GM23338 (cell line): ENCODE measurements at regions not wholly inside any gene's neighbourhood (a gene's known extent, or its start where the extent isn't known, plus 50 kb on each side); places are given as distances from the start of the nearest gene placed in this dataset.

Experiments used
- ATAC-seq: fragments of 200-7000 bp; cut with Tn5 transposase; 3 replicates; pipeline ENCODE4 v1.9.1; 2020
- DNase-seq: peaks from one replicate; pipeline ENCODE4 v3.0.0-alpha.2; 2015; ENCODE audit warnings: low spot score
- H2AFZ ChIP-seq: fragments of 200-600 bp; sonication (generic); 2 replicates; pipeline ENCODE4 v1.8.0; 2016; ENCODE audit warnings: antibody characterized with exemption, mild to moderate bottlenecking, moderate library complexity
- H3F3A ChIP-seq: fragments of 200-600 bp; sonication (generic); replicated peaks from 2 replicates; pipeline ENCODE4 v1.8.0; 2017; ENCODE audit warnings: antibody characterized with exemption, mixed run types, low read depth
- H3K27ac ChIP-seq: fragments of 200-600 bp; sonication (generic); 2 replicates; pipeline ENCODE4 v1.6.1; 2016; ENCODE audit warnings: low read depth
- H3K27me3 ChIP-seq: fragments of 200-600 bp; sonication (generic); 2 replicates; pipeline ENCODE4 v1.8.0; 2016; ENCODE audit warnings: mild to moderate bottlenecking, mixed run types, moderate library complexity; ENCODE audit not compliant: insufficient read depth
- H3K36me3 ChIP-seq: fragments of 200-600 bp; sonication (generic); 2 replicates; pipeline ENCODE4 v1.8.0; 2016; ENCODE audit warnings: mild to moderate bottlenecking; ENCODE audit not compliant: insufficient read depth
- H3K4me1 ChIP-seq: fragments of 200-600 bp; sonication (generic); 2 replicates; pipeline ENCODE4 v1.8.0; 2016; ENCODE audit warnings: mild to moderate bottlenecking, moderate library complexity; ENCODE audit not compliant: insufficient read depth
- H3K4me2 ChIP-seq: fragments of 200-600 bp; sonication (generic); 2 replicates; pipeline ENCODE4 v1.7.1; 2017; ENCODE audit warnings: mixed run types
- H3K4me3 ChIP-seq: fragments of 200-600 bp; sonication (generic); 2 replicates; pipeline ENCODE4 v1.6.1; 2016; ENCODE audit warnings: mixed run types
- H3K79me2 ChIP-seq: fragments of 200-600 bp; sonication (generic); replicated peaks from 2 replicates; pipeline ENCODE4 v1.8.0; 2017; ENCODE audit warnings: mild to moderate bottlenecking; ENCODE audit not compliant: insufficient read depth
- H3K9me2 ChIP-seq: fragments of 200-600 bp; sonication (generic); 2 replicates; pipeline ENCODE4 v1.8.0; 2017; ENCODE audit not compliant: insufficient read depth
- H4K20me1 ChIP-seq: fragments of 200-600 bp; sonication (generic); replicated peaks from 2 replicates; pipeline ENCODE4 v1.8.0; 2017; ENCODE audit warnings: mild to moderate bottlenecking; ENCODE audit not compliant: insufficient read depth
- H3K27ac Mint-ChIP-seq: 2 replicates; pipeline ENCODE4 v1.8.0; 2020; ENCODE audit warnings: inconsistent platforms, mild to moderate bottlenecking, moderate library complexity, mixed read lengths
- H3K27me3 Mint-ChIP-seq: 3 replicates; pipeline ENCODE4 v1.8.0; 2022; ENCODE audit warnings: low read depth, mild to moderate bottlenecking, moderate library complexity, mixed read lengths, inconsistent platforms; ENCODE audit not compliant: insufficient read depth, poor library complexity
- H3K36me3 Mint-ChIP-seq: 3 replicates; pipeline ENCODE4 v1.8.0; 2021; ENCODE audit warnings: low read depth, mild to moderate bottlenecking, inconsistent platforms, moderate library complexity, mixed read lengths
- H3K4me1 Mint-ChIP-seq: 3 replicates; pipeline ENCODE4 v1.8.0; 2020; ENCODE audit warnings: mild to moderate bottlenecking, inconsistent platforms, mixed read lengths
- H3K4me3 Mint-ChIP-seq: 3 replicates; pipeline ENCODE4 v1.8.0; 2021; ENCODE audit warnings: moderate library complexity, mild to moderate bottlenecking, inconsistent platforms, mixed read lengths
- H3K9me3 Mint-ChIP-seq: 3 replicates; pipeline ENCODE4 v1.8.0; 2020; ENCODE audit warnings: moderate library complexity, mild to moderate bottlenecking, inconsistent platforms, mixed read lengths
- CREB1 ChIP-seq: fragments of 250-450 bp; sonication (Bioruptor Pico); IDR thresholded peaks from 2 replicates; pipeline ENCODE4 v1.5.0; 2020; ENCODE audit warnings: low read depth, mild to moderate bottlenecking, moderate library complexity
- CTCF ChIP-seq, 2 experiments: fragments of 200-600 bp in 1 of 2; sonication (generic) in 1 of 2; conservative IDR thresholded peaks; 2 replicates each; pipeline versions ENCODE4 v1.5.1 to v1.6.1; 2016 to 2017; ENCODE audit warnings: antibody characterized with exemption in 2 of 2, low read depth in 2 of 2, mild to moderate bottlenecking in 2 of 2, moderate library complexity in 1 of 2
- EZH2 ChIP-seq: fragments of 200-600 bp; sonication (generic); IDR thresholded peaks from one replicate; pipeline ENCODE4 v1.8.0; 2017; ENCODE audit warnings: antibody characterized with exemption, mild to moderate bottlenecking, low read depth; ENCODE audit not compliant: unreplicated experiment
- EZH2phosphoT487 ChIP-seq: fragments of 200-600 bp; sonication (generic); IDR thresholded peaks from one replicate; pipeline ENCODE4 v1.8.1; 2018; ENCODE audit warnings: antibody characterized with exemption; ENCODE audit not compliant: unreplicated experiment
- JUNB ChIP-seq: IDR thresholded peaks from one replicate; pipeline ENCODE4 v1.6.1; 2016; ENCODE audit warnings: antibody characterized with exemption; ENCODE audit not compliant: unreplicated experiment
- NANOG ChIP-seq: IDR thresholded peaks from 2 replicates; pipeline ENCODE4 v1.6.1; 2016; ENCODE audit warnings: antibody characterized with exemption, borderline replicate concordance
- POLR2AphosphoS5 ChIP-seq: IDR thresholded peaks from 2 replicates; pipeline ENCODE4 v1.6.1; 2016; ENCODE audit warnings: antibody characterized with exemption, low read depth
- STAT1 ChIP-seq: IDR thresholded peaks from one replicate; pipeline ENCODE4 v1.6.1; 2016; ENCODE audit warnings: antibody characterized with exemption; ENCODE audit not compliant: unreplicated experiment
- ZNF114 ChIP-seq: fragments of 250-450 bp; sonication (Bioruptor Pico); IDR thresholded peaks from 2 replicates; pipeline ENCODE4 v1.5.0; 2020; ENCODE audit warnings: mild to moderate bottlenecking, moderate library complexity
- ZNF331 ChIP-seq: fragments of 250-450 bp; sonication (Bioruptor Pico); IDR thresholded peaks from 2 replicates; pipeline ENCODE4 v1.5.0; 2020; ENCODE audit warnings: low read depth, mild to moderate bottlenecking, moderate library complexity
- ZNF462 ChIP-seq: fragments of 250-450 bp; sonication (Bioruptor Pico); IDR thresholded peaks from 2 replicates; pipeline ENCODE4 v1.5.0; 2020; ENCODE audit warnings: mild to moderate bottlenecking, moderate library complexity
- TF ChIP-seq, protein P1 (sequence below): IDR thresholded peaks from one replicate; pipeline ENCODE4 v1.6.1; 2018; ENCODE audit warnings: antibody characterized with exemption; ENCODE audit not compliant: unreplicated experiment
- TF ChIP-seq, protein P2 (sequence below): IDR thresholded peaks from 2 replicates; pipeline ENCODE4 v1.6.1; 2016; ENCODE audit warnings: antibody characterized with exemption

DNA sequence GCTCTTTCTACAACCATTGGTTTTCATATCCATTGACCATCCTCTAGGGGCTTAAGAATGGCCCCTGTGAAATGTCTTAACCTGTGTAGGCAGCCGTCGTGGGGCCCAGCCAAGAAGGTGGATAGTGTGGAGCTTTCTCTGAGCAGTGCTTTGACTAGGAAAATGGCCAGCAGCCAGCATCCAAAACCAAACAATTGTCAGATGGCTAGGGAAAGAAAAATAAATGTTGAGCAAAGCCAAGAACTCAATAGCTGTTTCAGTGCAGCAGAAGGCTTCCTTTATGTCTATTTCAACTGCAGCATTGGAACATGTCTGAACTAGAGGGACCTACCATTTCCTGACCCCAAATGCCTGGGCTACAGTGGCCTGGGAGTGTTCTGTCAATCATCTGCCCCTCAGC is 374.9 kb downstream of the TLE4 start:
- no peak for ATAC-seq
- no peak for TF ChIP-seq ZNF331
- TF ChIP-seq ZNF114 (CRISPR knock-in tag) = no peak
- TF ChIP-seq ZNF462 = no peak
- no peak for TF ChIP-seq EZH2phosphoT487
- TF ChIP-seq STAT1 = no peak
- TF ChIP-seq, protein P1, sequence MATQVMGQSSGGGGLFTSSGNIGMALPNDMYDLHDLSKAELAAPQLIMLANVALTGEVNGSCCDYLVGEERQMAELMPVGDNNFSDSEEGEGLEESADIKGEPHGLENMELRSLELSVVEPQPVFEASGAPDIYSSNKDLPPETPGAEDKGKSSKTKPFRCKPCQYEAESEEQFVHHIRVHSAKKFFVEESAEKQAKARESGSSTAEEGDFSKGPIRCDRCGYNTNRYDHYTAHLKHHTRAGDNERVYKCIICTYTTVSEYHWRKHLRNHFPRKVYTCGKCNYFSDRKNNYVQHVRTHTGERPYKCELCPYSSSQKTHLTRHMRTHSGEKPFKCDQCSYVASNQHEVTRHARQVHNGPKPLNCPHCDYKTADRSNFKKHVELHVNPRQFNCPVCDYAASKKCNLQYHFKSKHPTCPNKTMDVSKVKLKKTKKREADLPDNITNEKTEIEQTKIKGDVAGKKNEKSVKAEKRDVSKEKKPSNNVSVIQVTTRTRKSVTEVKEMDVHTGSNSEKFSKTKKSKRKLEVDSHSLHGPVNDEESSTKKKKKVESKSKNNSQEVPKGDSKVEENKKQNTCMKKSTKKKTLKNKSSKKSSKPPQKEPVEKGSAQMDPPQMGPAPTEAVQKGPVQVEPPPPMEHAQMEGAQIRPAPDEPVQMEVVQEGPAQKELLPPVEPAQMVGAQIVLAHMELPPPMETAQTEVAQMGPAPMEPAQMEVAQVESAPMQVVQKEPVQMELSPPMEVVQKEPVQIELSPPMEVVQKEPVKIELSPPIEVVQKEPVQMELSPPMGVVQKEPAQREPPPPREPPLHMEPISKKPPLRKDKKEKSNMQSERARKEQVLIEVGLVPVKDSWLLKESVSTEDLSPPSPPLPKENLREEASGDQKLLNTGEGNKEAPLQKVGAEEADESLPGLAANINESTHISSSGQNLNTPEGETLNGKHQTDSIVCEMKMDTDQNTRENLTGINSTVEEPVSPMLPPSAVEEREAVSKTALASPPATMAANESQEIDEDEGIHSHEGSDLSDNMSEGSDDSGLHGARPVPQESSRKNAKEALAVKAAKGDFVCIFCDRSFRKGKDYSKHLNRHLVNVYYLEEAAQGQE = no peak
- TF ChIP-seq CTCF (conservative IDR thresholded peaks at IDR 0.05; ENCODE audit: low read depth in 2 of 2) = no peak
- TF ChIP-seq CREB1 = no peak
- TF ChIP-seq POLR2AphosphoS5 = no peak
- no peak for TF ChIP-seq EZH2
- TF ChIP-seq, protein P2, sequence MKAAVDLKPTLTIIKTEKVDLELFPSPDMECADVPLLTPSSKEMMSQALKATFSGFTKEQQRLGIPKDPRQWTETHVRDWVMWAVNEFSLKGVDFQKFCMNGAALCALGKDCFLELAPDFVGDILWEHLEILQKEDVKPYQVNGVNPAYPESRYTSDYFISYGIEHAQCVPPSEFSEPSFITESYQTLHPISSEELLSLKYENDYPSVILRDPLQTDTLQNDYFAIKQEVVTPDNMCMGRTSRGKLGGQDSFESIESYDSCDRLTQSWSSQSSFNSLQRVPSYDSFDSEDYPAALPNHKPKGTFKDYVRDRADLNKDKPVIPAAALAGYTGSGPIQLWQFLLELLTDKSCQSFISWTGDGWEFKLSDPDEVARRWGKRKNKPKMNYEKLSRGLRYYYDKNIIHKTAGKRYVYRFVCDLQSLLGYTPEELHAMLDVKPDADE = no peak
- TF ChIP-seq JUNB = no peak
- TF ChIP-seq NANOG = no peak
- H3K4me1 ChIP-seq = no peaks in the 10 kb centered on the region
- no peaks in the 10 kb centered on the region for H3K27me3 ChIP-seq
- Mint-ChIP-seq H3K4me3 (no peak overlapping the region), H3K27ac (no peak overlapping the region), H3K27me3 (no peaks in the 10 kb centered on the region), H3K36me3 (no peaks in the 10 kb centered on the region), H3K9me3 (no peaks in the 10 kb centered on the region), H3K4me1 (no peaks in the 10 kb centered on the region)
- H3K27ac ChIP-seq = no peak overlapping the region
- DNase-seq = no peak
- no peak overlapping the region for H3K4me2 ChIP-seq
- H4K20me1 ChIP-seq = no peaks in the 10 kb centered on the region
- H3K79me2 ChIP-seq = no peaks in the 10 kb centered on the region
- no peak overlapping the region for H3K4me3 ChIP-seq
- H3K9me2 ChIP-seq = no peaks in the 10 kb centered on the region
- H2AFZ ChIP-seq = no peak overlapping the region
- H3F3A ChIP-seq = no peaks in the 10 kb centered on the region
- no peaks in the 10 kb centered on the region for H3K36me3 ChIP-seq
